Subcutaneous abdominal adipose tissue (tissue), 5 donors: ENCODE measurements at regions not wholly inside any gene's neighbourhood (a gene's known extent, or its start where the extent isn't known, plus 50 kb on each side); places are given as distances from the start of the nearest gene placed in this dataset.
A peak's percentile ranks its signal among the peaks of the same experiment; 100 is the strongest.

ENCODE experiments used
- H3K27ac ChIP-seq: one replicate; pipeline ENCODE4 v1.7.0; 2013; ENCODE audit warnings: low read depth, mild to moderate bottlenecking, inconsistent platforms, low read length, moderate library complexity
- H3K27me3 ChIP-seq, 5 donors: one replicate each; pipeline ENCODE4 v1.7.0; 2013; ENCODE audit warnings: low read length in 5 of 5, inconsistent platforms in 1 of 5; ENCODE audit not compliant: control insufficient read depth in 5 of 5, insufficient read depth in 4 of 5
- H3K36me3 ChIP-seq, 5 donors: one replicate each; pipeline ENCODE4 v1.7.0; 2013; ENCODE audit warnings: low read length in 5 of 5; ENCODE audit not compliant: control insufficient read depth in 5 of 5, insufficient read depth in 5 of 5
- H3K4me1 ChIP-seq, 5 donors: one replicate each; pipeline ENCODE4 v1.7.0; 2013; ENCODE audit warnings: low read length in 5 of 5, mild to moderate bottlenecking in 3 of 5, moderate library complexity in 1 of 5; ENCODE audit not compliant: control insufficient read depth in 5 of 5, insufficient read depth in 5 of 5
- H3K4me3 ChIP-seq, 5 donors: one replicate each; pipeline ENCODE4 v1.7.0; 2013; ENCODE audit warnings: low read length in 5 of 5, low read depth in 1 of 5
- H3K9ac ChIP-seq, 5 donors: one replicate each; pipeline ENCODE4 v1.7.0; 2013; ENCODE audit warnings: low read length in 5 of 5, mild to moderate bottlenecking in 4 of 5, moderate library complexity in 3 of 5
- H3K9me3 ChIP-seq, 5 donors: one replicate each; pipeline ENCODE4 v1.7.0; 2013; ENCODE audit warnings: low read length in 5 of 5; ENCODE audit not compliant: control insufficient read depth in 5 of 5
- donor health status: healthy.
- donor health status: healthy.
- donor health status: healthy.
- donor health status: healthy.
- donor health status: healthy.

DNA sequence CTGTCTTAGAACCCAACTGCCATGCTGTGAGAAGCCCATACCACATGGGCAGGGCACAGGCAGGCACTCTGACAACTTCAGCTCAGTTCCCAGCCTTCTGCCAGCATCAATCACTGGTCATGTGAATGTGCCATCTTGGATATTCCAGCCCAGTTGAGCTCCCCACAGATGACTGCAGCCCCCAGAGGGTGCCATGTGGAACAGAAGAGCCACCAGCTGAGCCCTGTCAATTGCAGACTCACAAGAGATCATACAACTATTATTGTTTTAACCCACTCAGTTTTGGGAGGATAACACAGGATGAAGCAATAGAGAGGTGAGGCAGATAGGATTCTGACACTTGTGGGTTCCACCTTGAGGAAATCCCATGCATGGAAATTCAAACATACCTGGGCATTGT, 78.4 kb upstream of the ZBTB40 start:
- Histone ChIP-seq H3K9ac (no peak overlapping the region), H3K36me3 (no peaks in the 10 kb centered on the region), H3K4me3 (no peak overlapping the region), H3K4me1 (peaks cover 0 to 4% (median 0%) of the 10 kb centered on the region in 5 donors), H3K27ac (no peak overlapping the region), H3K9me3 (peaks cover 0 to 11% (median 8%) of the 10 kb centered on the region in 5 donors), H3K27me3 (peaks cover 0 to 10% (median 6%) of the 10 kb centered on the region in 5 donors)

DNA sequence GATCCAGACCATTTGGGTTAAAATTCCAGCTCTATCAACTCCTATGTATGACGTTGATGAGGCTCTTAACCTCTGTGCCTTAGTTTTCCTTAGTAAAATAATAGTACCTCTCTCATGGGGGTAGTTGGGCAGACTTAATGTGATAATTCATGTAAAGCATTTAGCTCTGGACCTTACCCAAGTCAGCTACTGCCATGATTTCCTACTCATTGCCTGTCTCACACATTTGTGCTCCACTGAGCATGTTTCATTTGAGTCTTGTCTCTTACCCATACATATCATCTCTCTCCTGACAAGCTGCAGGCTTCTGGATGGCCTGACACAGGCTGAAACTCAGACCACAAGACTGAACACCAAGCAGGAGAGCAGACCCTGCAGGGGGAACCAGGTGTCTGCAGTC, 77.7 kb upstream of the ZBTB40 start:
- Histone ChIP-seq H3K9ac (no peak overlapping the region), H3K36me3 (no peaks in the 10 kb centered on the region), H3K4me1 (peaks cover 0 to 4% (median 0%) of the 10 kb centered on the region in 5 donors), H3K27ac (no peak overlapping the region), H3K4me3 (no peak overlapping the region), H3K9me3 (peaks cover 0 to 11% (median 8%) of the 10 kb centered on the region in 5 donors), H3K27me3 (peaks cover 0 to 10% (median 7%) of the 10 kb centered on the region in 5 donors)

DNA sequence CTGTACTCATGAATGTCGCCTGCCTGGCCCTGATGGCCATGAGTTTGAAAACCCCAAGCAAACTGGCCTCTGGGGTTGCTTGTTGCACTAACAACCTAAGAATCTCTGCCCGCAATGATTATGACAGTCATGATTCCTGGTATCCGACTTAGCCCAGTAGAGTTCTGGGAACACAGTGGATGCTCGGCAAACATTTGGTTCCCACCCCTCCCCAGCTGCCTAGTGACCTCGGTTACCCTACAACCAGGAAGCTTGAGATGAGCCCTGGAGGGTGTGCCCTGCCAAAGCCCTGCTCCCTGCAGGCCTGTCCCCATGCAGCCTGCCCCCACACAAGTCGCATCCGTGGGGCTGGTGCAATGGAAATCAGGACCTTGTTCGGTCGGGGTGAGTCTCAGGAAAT, 76.0 kb upstream of the ZBTB40 start:
- no peaks in the 10 kb centered on the region for H3K36me3 ChIP-seq
- no peak overlapping the region for H3K27ac ChIP-seq
- H3K27me3 ChIP-seq, result peaks cover 4 to 21% (median 16%) of the 10 kb centered on the region in 5 donors
- no peak overlapping the region for H3K9ac ChIP-seq
- peaks cover 0 to 8% (median 2%) of the 10 kb centered on the region in 5 donors for H3K4me1 ChIP-seq
- peaks cover 0 to 11% (median 8%) of the 10 kb centered on the region in 5 donors for H3K9me3 ChIP-seq
- H3K4me3 ChIP-seq, result no peak overlapping the region

DNA sequence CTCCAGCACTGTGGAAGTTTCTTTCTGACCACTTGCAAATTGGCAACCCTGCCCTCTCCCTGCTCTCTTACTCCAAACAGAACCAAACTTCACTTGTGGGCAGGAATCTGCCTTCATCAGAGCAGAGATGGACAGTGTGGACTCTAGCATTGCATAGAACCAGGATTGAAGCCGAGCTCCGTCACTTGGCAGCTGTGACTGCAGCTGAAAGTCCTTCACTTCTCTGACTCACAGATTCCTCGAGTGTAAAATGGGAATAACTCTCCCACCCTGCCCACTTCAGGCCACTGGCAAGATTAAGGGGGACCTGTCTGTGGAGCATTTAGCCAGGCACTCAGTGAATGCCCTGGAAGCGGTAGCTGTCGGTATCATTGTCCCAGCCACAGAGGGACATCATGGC, 75.7 kb upstream of the ZBTB40 start:
- H3K36me3 ChIP-seq, result no peaks in the 10 kb centered on the region
- H3K27me3 ChIP-seq, result peaks cover 4 to 24% (median 13%) of the 10 kb centered on the region in 5 donors
- no peak overlapping the region for H3K4me3 ChIP-seq
- H3K9ac ChIP-seq, result no peak overlapping the region
- H3K27ac ChIP-seq, result no peak overlapping the region
- H3K9me3 ChIP-seq, result peaks cover 0 to 11% (median 8%) of the 10 kb centered on the region in 5 donors
- H3K4me1 ChIP-seq, result peaks cover 0 to 8% (median 2%) of the 10 kb centered on the region in 5 donors

DNA sequence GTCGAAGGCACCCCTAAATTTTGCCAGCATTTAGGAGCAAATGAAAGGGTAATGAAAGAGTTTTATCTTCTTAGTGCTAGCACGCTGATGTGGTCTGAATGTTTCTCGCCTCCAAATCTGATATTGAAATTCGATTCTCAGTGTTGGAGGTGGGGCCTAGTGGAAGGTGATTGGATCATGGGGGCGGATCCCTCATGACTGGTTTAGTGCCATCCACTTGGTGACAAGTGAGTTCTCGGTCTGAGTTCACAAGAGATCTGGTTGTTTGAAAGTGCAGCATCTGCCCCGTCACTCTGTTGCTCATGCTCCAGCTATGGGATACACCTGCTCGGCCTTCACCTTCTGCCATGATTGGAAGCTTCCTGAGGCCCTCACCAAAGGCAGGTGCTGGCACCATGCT, 75.1 kb upstream of the ZBTB40 start:
- no peak overlapping the region for H3K4me3 ChIP-seq
- H3K27ac ChIP-seq, result no peak overlapping the region
- peaks cover 0 to 11% (median 8%) of the 10 kb centered on the region in 5 donors for H3K9me3 ChIP-seq
- no peak overlapping the region for H3K9ac ChIP-seq
- peaks cover 4 to 24% (median 13%) of the 10 kb centered on the region in 5 donors for H3K27me3 ChIP-seq
- H3K36me3 ChIP-seq, result no peaks in the 10 kb centered on the region
- H3K4me1 ChIP-seq, result peaks cover 0 to 8% (median 2%) of the 10 kb centered on the region in 5 donors

DNA sequence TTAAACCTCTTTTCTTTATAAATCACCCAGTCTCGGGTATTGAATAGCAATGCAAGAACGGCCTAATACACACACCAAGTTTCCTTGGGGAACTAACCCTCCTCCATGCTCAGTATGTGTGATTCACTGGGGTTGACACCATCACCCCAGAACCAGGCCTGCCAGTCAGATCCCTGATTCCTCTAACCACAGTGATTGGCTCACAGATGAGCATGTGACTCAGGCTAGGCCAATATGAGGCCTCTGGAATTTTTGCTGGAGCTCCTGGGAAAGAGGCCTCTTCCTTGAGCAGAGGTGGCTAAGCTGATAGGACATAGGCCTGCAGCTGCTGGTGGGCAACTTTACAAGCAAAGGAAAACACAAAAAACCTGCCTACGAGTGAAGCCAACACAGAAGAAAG, 74.7 kb upstream of the ZBTB40 start:
- peaks cover 0 to 8% (median 2%) of the 10 kb centered on the region in 5 donors for H3K4me1 ChIP-seq
- no peak overlapping the region for H3K9ac ChIP-seq
- no peak overlapping the region for H3K4me3 ChIP-seq
- peaks cover 0 to 11% (median 8%) of the 10 kb centered on the region in 5 donors for H3K9me3 ChIP-seq
- H3K27me3 ChIP-seq, result peaks cover 4 to 24% (median 13%) of the 10 kb centered on the region in 5 donors
- H3K27ac ChIP-seq, result no peak overlapping the region
- no peaks in the 10 kb centered on the region for H3K36me3 ChIP-seq

DNA sequence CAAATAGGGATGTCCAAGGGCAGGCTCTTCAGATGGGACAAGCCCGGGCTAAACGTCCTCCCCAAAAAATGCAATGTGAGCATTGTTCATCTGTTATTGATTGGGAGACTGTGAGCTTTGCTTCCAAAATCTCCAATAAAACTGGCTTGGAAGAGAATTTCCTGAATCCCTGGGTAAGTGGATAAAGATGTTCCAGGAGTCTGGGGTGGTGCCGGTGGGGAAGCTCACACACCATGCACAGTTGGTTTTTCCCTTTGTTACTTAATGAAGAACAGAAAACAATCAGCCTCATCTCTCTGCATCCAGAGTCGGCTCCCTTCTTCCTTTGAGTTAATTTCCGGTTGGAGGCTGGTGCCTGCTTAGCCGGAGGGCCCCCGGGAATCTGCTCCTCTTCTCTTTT, 72.1 kb upstream of the ZBTB40 start:
- Histone ChIP-seq H3K9ac (no peak overlapping the region), H3K4me3 (no peak overlapping the region), H3K27ac (peak overlapping the region; percentile 35), H3K36me3 (no peaks in the 10 kb centered on the region), H3K27me3 (peaks cover 4 to 25% (median 19%) of the 10 kb centered on the region in 5 donors), H3K4me1 (peaks cover 0 to 8% (median 2%) of the 10 kb centered on the region in 5 donors), H3K9me3 (no peaks in the 10 kb centered on the region)

DNA sequence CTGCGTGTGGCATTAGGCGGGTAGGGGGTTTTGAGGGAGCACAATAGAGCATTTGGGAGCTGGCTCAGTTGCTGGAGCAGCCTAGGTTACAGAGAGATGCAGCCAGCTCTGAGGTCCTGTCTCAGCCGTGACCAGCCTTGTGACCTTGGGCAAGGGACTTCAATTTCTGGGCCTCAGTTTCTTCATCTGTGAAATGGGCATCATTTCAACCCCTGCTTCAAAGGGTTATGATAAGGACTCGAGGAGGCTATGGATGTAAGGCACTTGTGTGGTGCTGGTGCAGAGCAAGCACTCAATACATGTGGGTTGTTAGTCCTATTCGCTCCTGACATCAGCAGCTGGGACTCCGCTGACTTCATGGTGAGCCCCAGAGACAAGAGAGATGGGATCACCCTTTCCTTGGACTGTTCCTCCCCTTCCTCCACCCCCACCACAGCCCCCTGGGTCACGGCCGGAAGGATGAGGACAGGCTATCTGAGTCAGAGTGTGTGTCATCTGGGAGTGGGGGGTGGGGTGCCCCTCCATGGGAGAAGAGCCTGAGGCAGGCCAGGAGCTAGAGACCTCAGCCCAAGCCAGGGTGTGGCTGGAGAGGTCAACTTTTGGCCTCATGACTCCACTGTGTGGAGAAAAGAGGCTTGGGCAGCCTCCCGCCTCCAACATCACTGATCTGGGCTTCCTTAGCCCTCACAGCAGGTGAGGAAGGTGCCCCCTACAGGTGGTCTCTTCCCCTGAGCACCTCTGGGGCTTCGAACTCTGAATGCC, 71.4 kb upstream of the ZBTB40 start:
- Histone ChIP-seq H3K4me1 (peaks cover 0 to 8% (median 2%) of the 10 kb centered on the region in 5 donors), H3K36me3 (no peaks in the 10 kb centered on the region), H3K27ac (peak overlapping the region; percentile 35), H3K9me3 (no peaks in the 10 kb centered on the region), H3K9ac (no peak overlapping the region), H3K4me3 (no peak overlapping the region), H3K27me3 (peaks cover 4 to 25% (median 19%) of the 10 kb centered on the region in 5 donors)

DNA sequence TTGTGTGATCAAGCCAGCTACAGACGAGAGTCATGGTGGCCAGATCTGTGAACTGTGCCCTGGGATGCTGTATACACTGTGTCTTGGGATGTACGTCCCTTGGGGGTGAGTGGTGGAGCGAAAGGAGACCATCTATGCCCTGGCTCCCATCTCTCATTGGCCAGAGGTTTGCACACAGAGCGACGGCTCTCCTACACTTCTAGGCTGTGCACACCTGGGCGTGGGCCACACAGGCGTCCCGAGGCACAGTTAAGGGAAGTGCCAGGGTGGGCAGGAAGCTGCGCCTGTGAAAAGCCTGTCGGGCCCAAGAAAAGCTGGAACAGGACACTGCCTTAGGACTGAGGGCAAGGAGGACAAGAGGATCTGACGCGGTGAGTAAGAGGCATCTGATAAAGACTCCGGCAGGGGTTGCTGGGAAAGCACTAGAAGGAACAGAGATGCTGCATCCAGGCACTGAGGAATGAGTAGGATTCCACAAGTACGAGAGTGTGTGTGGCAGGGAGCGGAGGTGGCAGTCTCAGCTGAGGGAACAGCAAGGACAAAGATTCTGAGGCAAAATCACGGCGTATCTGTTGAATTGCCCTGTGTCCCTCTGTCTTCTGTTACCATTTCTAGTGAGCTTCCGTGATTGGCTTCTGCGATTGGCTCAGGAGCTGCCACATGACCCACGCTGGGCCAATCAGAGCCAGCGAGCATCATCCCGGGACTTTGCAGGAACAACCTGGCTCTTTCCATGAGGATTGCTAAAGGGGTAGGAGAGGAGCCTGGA, 67.9 kb upstream of the ZBTB40 start:
- Histone ChIP-seq H3K27ac (no peak overlapping the region), H3K4me1 (peaks cover 0 to 3% (median 0%) of the 10 kb centered on the region in 5 donors), H3K9me3 (no peaks in the 10 kb centered on the region), H3K9ac (no peak overlapping the region), H3K4me3 (no peak overlapping the region), H3K36me3 (no peaks in the 10 kb centered on the region), H3K27me3 (peaks cover 4 to 42% (median 37%) of the 10 kb centered on the region in 5 donors)

DNA sequence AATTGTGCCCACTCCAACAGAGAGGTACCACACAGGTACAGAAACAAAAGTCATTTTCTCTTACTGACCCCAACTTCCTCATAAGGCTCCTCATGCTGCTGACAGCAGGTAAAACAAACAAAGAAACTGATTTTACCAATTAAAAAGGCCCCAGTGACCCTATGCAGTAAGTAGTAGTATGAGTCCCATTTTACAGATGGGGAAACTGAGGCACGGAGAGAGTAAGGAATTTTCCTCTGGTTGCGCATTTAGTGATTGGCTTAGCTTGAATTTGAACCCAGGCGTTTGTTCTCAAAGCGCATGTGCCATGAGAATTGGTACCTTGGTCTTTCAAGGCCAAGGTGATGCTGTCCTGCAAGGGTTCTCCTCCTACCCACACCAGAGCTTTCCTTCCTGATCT, 66.1 kb upstream of the ZBTB40 start:
- no peaks in the 10 kb centered on the region for H3K4me1 ChIP-seq
- no peaks in the 10 kb centered on the region for H3K9me3 ChIP-seq
- no peak overlapping the region for H3K27ac ChIP-seq
- no peak overlapping the region for H3K4me3 ChIP-seq
- H3K9ac ChIP-seq, result no peak overlapping the region
- H3K36me3 ChIP-seq, result no peaks in the 10 kb centered on the region
- peaks cover 4 to 40% (median 33%) of the 10 kb centered on the region in 5 donors for H3K27me3 ChIP-seq
